Spleen (tissue), 7 donors: ENCODE measurements at regions not wholly inside any gene's neighbourhood (a gene's known extent, or its start where the extent isn't known, plus 50 kb on each side); places are given as distances from the start of the nearest gene placed in this dataset.

Experiments
- CTCF ChIP-seq, 11 experiments: fragments of 200-600 bp in 7 of 11; fragments of 450-650 bp in 4 of 11; sonication (generic) in 4 of 11; IDR thresholded peaks in 8 of 11; conservative IDR thresholded peaks in 3 of 11; 1 replicate in 7 of 11; 2 replicates in 4 of 11; pipeline versions ENCODE4 v1.4.0 to v1.8.0; 2016 to 2021; ENCODE audit warnings: antibody characterized with exemption in 11 of 11, inconsistent platforms in 4 of 11, mild to moderate bottlenecking in 1 of 11
- POLR2A ChIP-seq, 3 donors: fragments of 450-650 bp; IDR thresholded peaks; one replicate each; pipeline ENCODE4 v1.5.1; 2017; ENCODE audit warnings: antibody characterized with exemption in 3 of 3, mild to moderate bottlenecking in 1 of 3
- donor health status: DM: no; HTN: no; CAD: no; lungs with moderate emphysema.
- donor health status: DM: no; HTN: no; CAD: no.
- donor health status: DM: no; HTN: no; CAD: no.

GRCh38 chr4:32560306-32560705 is 1840.1 kb downstream of the PCDH7 start:
- TF ChIP-seq POLR2A (IDR thresholded peaks at IDR 0.05) (no peak), CTCF (IDR thresholded peaks at IDR 0.05 in 8 of 11, conservative IDR thresholded peaks at IDR 0.05 in 3 of 11) (no peak)
